ENCODE measurements at regions not wholly inside any gene's neighbourhood (a gene's known extent, or its start where the extent isn't known, plus 50 kb on each side); places are given as distances from the start of the nearest gene placed in this dataset.

DNA sequence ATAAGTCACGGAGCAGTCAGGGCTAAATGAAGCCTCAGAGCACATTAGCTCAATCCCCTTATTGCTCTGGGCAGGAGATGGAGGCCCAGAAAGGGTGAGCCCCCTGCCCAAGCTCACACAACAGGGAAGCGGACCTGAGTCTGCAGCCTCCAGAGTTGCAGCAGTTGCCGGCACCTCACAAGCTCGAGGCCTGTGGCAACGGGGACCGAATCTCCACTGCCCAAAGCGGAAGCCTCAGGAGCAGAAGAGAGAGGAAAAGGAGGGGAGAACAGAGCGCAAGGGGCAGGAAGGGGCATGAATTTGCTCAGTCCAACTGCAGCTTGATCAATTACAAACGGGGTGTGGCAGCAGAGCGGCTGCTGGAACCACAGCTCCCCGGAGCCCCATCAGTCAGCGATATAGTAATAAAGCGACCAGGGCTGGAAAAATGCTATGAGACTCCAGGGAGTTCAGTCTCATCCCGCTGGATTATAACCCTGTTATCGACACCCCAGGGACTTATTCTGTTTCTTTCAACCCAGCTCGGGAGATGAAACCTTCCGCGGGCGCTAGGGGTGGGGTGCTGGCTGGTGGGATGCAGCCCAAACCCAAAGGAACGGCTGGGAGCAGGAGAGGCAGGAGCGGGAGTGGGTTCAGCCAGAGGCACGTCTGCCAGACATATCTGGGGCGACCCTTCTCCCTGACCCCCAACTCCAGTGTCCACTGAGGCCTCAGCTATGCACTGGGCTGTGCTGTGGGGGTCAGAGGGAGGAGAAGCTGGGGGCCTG is 219.7 kb upstream of the LINGO1 start:
- peak in 2 of 10 donors; percentile 47 to 82 for DNase-seq
- intact Hi-C loops (cut with DNase I): no loop called here

DNA sequence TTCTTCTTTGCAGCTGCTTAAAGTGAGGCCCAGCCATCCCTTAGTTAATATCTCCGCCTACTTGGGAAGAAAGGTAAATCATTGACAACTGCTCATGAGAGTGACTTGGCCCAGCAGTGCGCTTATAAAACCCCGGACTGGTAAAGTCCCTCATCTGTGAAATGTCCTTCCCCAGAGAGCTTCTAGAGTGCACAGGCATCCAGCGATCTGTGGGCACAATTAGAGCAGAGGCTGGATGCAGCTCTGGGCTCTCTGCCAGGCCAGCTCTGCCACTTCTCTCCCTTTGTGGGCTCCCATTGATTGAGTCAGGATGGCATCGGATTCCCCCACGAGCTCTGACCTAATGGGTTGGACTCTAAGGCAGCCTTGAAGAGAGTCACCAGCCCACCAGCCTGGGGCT is 219.0 kb upstream of the LINGO1 start:
- peak in 7 of 10 donors; percentile 26 to 90 (median 44) for DNase-seq
- intact Hi-C loops (cut with DNase I): no loop called here

DNA sequence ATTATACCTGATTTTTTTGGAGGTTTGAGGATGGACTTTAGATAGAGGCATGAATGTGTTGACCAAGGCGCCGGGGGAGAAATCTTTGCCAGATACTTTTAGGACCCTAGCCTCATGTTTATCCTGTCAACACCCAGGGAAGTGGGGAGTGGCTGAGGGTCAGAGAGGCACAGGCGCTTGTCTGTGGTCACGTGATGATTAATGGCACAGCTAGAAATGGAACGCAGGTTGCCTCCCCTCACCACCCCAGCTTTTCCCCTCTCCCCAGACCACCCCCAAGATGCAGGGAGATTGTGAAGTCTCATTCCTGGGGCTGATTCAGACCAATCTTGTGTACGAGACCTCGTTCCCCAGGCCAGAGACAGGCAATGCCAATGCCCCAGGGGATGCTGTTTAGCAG is 218.4 kb upstream of the LINGO1 start:
- intact Hi-C loops (cut with DNase I): no loop called here
- peak in 1 of 10 donors; percentile 15 for DNase-seq

DNA sequence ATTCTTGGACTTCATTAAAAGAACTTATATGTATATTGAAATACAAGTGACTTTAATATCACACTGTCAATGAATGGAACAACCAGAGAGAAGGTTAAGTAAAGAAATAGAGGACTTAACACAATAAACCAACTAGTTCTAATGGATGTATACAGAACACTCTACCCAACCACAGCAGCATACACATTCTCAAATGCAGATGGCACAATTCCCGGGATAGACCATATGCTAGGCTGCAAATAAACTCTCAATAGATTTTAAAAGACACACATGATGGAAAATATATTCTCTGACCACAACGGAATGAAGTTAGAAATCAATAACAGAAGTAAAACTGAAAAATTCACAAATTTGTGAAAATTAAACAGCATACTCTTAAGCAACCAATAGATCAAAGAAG is 214.3 kb upstream of the LINGO1 start:
- DNase-seq: no peak
- intact Hi-C loops (cut with DNase I): no loop called here

DNA sequence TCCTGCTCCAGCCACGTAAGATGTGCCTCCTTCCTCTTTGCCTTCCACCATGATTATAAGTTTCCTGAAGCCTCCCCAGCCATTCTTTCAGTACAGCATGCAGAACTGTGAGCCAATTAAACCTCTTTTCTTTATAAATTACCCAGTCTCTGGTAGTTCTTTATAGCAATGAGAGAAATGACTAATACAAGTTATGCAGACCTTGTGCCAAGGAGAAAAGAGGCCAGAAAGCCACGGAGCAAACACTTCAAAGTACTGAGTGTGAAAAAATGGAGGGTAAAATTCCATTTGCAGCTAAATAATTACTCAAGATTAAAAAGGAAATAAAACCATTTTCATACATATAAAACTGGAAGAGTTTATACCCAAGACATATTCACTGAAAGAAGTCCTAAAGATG is 213.6 kb upstream of the LINGO1 start:
- DNase-seq: no peak
- intact Hi-C loops (cut with DNase I): no loop called here

DNA sequence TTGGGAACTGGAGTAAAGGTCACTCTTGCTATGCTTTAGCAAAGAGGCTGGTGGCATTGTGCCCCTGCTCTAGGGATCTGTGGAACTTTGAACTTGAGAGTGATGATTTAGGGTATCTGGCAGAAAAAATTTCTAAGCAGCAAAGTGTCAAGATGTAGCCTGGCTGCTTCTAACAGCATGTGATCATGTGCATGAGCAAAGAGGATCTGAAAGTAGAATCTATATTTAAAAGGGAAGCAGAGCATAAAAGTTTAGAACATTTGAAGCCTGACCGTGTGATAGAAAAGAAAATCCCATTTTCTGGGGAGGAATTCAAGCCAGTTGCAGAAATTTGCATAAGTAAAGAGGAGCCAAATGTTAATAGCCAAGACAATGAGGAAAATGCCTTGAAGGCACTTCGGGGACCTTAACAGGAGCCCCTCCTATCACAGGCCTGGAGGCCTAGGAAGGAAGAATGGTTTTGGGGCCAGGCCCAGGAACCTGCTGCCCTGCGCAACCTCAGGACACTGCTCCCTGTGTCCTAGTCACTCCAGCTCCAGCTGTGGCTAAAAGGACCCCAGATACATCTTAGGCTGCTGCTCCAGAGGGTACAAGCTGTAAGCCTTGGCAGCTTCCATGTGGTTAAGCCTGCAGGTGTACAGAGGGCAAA is 212.2 kb upstream of the LINGO1 start:
- intact Hi-C loops (cut with DNase I): no loop called here
- DNase-seq: peak in 2 of 10 donors; percentile 6 to 20

DNA sequence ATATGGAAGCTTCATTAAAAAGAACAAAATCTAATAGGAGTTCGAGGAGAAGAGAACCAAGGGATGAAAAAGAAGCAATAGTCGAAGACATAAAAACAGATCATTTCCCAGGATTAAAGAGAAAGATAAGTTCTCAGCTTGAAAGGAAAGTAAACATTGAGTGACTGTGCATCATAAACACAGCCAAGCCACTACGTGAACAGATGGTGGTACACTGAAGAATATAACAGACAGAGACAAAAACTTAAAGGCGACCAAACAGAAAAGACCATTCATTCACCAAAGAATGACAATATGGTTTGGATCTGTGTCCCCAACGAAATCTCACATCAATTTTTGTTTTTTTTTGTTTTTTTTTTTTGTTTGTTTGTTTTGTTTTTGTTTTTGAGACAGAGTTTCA is 210.8 kb upstream of the LINGO1 start:
- intact Hi-C loops (cut with DNase I): no loop called here
- DNase-seq: no peak

DNA sequence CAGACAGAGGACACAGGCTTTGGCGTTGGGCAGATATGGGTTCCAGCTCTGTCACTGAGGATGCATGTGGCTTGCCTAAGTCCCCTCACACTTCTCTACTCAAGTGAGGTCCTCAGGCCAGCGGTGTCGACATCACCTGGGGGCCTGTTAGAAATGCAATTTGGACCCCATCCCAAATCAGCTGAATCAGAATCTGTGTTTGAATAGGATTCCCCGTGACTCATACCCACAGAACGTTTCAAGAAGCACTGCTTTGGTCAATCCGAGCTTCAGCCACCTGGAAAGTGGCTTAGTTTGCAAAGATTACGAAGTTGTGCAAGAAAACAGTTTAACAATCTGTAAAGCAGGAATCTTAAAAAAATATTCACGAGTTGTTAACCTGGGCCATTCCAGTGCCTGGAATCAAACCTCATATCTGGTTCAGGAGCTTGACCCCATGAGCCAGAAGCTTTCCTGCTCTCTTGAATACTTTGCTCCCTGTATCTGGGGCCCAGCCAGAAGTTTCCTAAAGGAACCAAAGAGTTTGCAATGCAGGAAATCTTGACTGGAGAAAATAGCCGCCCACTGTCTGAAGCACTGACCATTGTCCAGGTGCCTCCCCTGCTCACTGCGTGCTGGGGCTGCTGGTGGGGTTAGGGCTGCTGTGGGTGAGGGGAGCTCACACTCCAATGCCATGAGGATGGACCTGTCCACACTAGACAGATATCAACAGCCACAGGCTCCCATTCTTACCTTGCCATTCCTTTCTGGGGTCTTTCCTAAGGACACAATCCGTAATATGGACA is 208.5 kb upstream of the LINGO1 start:
- intact Hi-C loops (cut with DNase I): no loop called here
- DNase-seq: peak in 3 of 10 donors; percentile 12 to 57 (median 31)

DNA sequence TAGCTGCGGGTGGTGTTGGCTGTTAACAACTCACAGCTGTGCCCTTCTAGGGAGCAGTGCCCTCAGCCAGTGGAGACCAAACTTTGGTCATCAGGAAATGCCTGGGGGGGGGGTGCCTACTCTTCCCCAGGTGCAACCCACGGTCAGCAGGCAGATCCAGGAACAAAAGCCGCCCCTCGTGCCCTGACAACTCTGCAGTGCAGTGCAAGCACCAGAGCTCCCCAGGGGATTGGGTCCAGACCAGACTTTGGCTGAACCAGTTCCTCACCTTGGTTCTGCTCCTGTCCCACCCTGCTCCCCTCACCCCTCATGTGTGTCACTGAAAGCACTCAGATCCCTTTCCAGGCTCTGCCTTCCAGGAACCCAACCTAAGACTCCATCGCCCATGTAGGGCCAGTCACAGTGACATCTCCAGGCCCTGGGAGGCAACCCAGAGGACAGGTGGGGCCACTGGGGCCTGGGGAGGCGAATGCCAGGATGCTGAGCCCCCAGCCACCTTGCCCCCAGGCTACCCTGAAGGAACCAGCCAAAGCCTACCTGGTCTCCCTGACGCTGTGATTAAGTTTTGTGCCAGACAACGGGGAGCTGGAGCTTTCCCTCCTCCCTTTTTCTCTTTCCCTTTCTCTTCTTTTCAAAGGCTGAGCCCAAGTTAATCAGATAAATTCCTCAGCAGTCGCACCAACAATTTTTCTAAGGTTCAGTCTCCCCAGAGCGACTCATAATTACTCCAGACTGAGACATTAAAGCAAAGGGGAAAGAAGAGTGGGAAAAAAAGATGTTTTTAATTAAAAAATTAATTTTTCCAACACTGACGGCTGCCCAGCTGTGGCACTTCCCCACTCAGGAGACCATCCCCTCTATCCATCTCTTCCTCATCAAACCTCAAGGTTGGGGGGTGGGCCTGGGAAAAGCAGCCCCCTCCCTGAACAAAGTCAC is 207.5 kb upstream of the LINGO1 start:
- intact Hi-C loops (cut with DNase I): no loop called here
- peak in 3 of 10 donors; percentile 40 to 70 (median 42) for DNase-seq

DNA sequence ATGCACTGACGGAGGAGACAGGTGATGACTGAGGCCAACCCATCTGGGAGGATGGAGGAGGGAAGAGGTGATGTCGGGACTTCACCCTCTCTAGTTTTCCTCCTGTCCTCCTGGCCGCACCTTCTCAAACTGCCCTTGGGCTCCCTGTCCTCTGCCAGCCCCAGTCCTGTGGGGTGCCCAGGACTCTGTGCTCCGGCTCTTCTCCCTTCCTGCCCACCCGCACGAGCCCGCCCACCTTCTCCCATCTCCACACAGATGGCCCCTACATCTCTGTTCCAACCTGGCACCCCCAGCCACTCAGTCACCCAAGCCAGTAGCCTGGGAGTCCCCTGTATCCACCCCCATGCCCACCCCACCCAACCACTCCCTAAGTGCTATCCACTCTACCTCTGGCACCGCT is 206.7 kb upstream of the LINGO1 start:
- intact Hi-C loops (cut with DNase I): no loop called here
- peak in 2 of 10 donors; percentile 17 to 63 for DNase-seq

DNA sequence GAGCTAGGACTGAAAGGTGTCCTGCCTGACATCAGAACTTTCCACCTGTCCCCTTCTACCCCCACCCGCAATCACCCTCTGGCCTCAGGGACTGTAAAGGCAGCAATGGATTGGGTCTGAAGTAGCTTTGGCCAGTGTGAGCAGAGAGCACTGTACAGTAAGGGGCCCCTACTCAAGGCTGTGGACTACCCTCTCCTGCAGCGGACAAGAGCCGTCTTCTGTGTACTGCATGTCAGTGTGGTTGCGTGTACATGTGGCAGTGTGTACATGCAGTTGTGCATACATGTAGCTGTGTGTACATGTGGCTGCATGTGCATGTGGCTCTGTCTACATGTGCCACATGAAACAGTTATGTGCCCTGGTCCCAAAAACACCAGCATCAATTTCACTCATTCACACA is 205.9 kb upstream of the LINGO1 start:
- intact Hi-C loops (cut with DNase I): no loop called here
- DNase-seq: peak in 1 of 10 donors; percentile 29

DNA sequence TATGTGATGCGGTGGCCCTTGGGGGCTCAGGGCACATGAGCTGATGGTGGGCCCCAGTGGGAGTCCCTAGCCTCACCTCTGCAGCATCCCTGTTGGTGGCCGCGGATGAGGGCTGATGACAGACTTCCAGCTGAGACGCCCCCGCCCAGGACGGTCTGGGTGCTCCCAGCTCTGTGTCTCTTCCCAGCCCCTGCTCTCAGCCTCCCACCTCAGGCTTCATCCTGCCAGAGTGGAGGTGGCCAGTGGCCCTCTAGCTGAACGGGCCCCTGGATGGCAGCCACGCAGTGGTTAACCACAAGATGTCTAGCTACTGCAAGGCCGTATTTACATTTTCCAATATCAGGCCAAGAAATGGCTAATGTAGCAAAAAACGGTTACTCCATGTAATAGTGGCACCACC is 205.3 kb upstream of the LINGO1 start:
- DNase-seq: peak in 3 of 10 donors; percentile 35 to 60 (median 44)
- intact Hi-C loops (cut with DNase I): no loop called here

DNA sequence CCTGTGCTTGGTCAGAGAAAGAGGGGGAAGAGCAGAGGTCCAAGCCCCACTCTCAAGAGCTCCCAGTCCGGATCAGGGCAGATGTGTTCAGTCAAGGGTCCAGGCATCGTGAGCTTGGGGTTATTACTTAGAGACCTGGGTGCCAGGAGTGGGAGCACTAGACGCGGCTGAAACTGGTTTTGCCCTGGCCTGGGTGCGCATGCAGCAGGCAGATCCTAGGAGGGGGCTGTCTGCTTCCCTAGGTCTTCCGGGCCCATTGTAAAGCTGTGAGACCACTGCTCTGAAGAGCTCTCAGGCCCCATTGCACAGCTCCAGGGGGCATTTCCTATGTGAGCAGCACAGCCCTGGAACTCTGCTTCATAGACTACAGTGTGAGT is 204.9 kb upstream of the LINGO1 start:
- intact Hi-C loops (cut with DNase I): no loop called here
- peak in 1 of 10 donors; percentile 61 for DNase-seq

DNA sequence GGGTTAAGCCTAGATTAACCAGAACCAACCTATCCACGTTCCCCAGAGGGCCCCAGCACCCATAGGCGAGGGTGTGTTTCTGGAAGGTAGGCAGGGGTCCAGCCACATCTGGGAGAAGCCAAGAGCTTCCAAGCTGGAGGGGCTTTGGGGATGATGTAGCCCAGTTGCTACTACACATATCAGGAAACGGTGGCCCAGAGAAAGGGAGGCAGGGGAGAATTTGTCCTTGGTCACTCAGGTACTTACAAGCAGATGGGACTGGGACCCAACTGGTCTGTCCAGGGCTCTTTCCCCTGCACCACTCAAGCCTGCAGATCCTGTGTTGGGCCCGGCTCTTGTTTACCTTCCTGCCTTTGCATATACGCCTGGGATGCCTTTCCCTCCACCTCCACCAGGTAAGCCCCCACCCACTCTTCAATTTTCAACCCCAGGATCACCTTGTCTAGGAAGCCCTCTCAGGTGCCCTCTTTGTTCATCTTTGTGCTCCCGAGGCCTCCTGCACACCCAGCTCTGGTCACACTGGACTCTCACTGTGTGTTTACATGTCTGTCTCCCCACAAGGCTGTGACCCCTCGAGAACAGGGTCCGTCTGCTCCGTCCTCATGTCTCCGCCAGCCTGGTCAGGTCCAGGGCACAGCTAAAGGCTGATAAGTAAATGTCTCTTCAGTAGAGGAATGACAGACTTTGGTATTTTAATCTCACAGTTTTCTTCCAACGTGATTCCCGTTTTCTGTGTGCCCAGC is 204.4 kb upstream of the LINGO1 start:
- DNase-seq: peak in 3 of 10 donors; percentile 23 to 80 (median 50)
- intact Hi-C loops (cut with DNase I): no loop called here

DNA sequence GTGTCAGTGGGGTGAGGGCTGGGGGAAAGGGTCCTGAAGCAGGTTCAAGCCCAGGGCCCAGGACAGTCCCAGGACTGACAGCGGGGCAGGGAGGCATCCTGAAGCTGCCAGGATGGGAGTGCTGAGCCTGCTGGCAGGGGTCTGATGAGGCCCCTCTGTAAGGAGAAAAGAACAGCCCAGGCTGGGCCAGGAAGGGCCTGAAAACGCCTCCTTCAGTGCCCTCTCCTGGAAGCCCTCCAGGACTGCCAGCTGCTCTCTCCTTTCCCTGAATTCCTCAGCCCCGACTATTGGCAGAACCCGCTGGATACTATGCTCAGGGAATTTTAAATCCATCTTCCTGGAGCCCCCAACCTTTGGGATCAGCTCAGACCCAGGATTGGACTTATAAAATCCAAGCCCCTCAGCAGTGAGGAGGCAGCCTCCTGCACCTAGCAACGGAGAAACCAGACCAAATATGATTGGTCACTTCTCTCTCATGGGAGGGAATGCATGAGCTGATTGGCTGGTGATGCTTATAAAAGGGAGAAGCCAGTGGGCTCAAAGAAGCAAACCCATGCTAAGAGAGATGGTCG is 203.5 kb upstream of the LINGO1 start:
- peak in 1 of 10 donors; percentile 50 for DNase-seq
- intact Hi-C loops (cut with DNase I): no loop called here

DNA sequence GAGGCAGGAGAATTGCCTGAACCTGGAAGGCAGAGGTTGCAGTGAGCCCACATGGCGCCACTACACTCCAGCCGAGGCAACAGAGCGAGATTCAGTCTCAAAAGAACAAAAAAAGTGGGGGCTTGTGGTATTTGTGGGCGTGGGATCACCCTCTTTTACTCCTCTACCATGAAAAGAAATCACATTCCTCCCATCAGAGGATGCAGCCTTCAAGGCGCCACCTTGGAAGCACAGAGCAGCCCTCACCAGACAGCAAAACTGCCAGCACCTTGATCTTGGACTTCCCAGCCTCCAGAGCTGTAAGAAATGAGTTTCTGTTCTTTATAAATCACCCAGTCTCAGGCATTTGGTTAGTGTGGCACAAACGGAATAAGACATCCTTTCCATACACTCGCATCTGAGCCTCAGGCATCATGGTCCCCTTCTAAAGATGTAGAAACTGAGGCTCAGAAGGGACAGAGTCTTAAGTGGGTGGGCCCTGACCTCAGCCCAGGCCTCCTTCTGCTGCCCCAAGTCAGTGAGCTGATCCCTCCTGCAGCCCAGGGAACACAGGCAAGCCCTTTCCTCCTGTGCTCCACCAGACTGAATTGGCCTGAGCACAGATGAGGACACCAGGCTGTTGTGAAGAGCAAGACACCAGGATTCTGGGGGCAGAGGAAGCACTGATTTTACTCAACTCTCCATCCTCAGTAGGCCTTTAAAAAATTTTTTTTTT is 201.7 kb upstream of the LINGO1 start:
- intact Hi-C loops (cut with DNase I): no loop called here

DNA sequence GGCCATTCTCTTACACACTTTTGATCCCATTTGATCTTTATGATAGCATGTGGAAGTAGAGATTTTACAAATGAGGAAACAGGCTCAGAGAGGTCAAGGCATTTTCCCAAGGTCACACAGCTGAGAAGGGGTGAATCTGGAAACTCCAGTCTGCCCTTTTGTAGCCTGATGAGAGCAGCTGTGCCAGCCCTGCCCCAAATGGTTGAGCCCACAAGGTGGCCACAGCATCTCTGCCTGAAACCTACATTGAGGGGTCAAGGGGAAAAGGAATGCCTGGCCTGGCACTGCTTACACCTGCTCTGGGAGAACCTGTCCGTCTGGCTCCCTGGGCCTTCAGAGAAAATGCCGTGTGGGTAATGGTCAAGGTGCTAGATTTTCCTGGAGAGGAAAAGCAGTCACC is 200.2 kb upstream of the LINGO1 start:
- intact Hi-C loops (cut with DNase I): no loop called here
- DNase-seq: peak in 3 of 10 donors; percentile 8 to 33 (median 27)

More for the DNA sequence above, 201.7 kb upstream of the LINGO1 start:
- peak in 3 of 10 donors; percentile 18 to 29 (median 21) for DNase-seq

DNA sequence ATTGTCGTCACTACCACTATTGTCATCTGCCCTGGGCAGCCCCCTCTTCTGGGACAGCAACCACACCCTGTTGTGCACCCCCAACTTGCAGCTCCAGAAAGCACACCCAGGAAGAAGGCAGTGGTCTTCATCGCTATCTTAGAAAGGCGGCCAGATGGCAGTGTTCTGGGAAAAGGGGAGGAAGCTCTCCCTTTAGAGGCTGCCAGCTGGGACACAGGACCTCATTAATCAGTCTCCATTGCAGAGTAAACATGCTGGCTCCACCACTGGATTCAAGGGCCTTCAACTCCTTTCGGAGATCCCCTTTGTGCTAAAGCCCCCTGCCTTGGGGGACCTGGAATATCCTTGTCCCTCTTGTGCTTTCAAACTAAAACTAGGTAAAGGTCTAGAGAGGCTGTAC is 199.3 kb upstream of the LINGO1 start:
- DNase-seq: peak in 1 of 10 donors; percentile 31
- intact Hi-C loops (cut with DNase I): no loop called here
